22Rv1 (cell line): ENCODE measurements at regions not wholly inside any gene's neighbourhood (a gene's known extent, or its start where the extent isn't known, plus 50 kb on each side); places are given as distances from the start of the nearest gene placed in this dataset.

ENCODE experiments used
- H3K27ac ChIP-seq: fragments of 450-650 bp; 2 replicates; pipeline ENCODE4 v1.5.1; 2017
- CTCF ChIP-seq: fragments of 450-650 bp; IDR thresholded peaks from 2 replicates; pipeline ENCODE4 v1.5.1; 2017; ENCODE audit warnings: mild to moderate bottlenecking
- ZFX ChIP-seq: fragments of 450-650 bp; IDR thresholded peaks from 2 replicates; pipeline ENCODE4 v1.6.1; 2017; ENCODE audit warnings: antibody characterized with exemption, borderline replicate concordance

GRCh38 chrX:39681885-39682284 is 415.9 kb downstream of the BCOR start:
- H3K27ac ChIP-seq: no peak overlapping the region
- no peak for TF ChIP-seq ZFX
- TF ChIP-seq CTCF: no peak

GRCh38 chrX:39682778-39683177 is 415.0 kb downstream of the BCOR start:
- H3K27ac ChIP-seq: no peak overlapping the region
- no peak for TF ChIP-seq CTCF
- no peak for TF ChIP-seq ZFX

GRCh38 chrX:39688219-39688575 is 409.6 kb downstream of the BCOR start:
- peak overlapping the region; percentile 26; the same call in 1 of the 2 replicates for H3K27ac ChIP-seq
- no peak for TF ChIP-seq ZFX
- no peak for TF ChIP-seq CTCF

- TF ChIP-seq ZFX (no peak), CTCF (no peak)
- H3K27ac ChIP-seq: peak overlapping the region; percentile 26; the same call in 1 of the 2 replicates
Observed at GRCh38 chrX:39688576-39689375, 409.0 kb downstream of the BCOR start.

- peak overlapping the region; percentile 26; the same call in 1 of the 2 replicates for H3K27ac ChIP-seq
- TF ChIP-seq ZFX: no peak
- no peak for TF ChIP-seq CTCF
Observed at GRCh38 chrX:39689376-39690104, 408.2 kb downstream of the BCOR start.

- TF ChIP-seq ZFX (no peak), CTCF (no peak)
- H3K27ac ChIP-seq: no peak overlapping the region
Observed at GRCh38 chrX:39690541-39691415, 407.0 kb downstream of the BCOR start.
